ENCODE measurements at regions not wholly inside any gene's neighbourhood (a gene's known extent, or its start where the extent isn't known, plus 50 kb on each side); places are given as distances from the start of the nearest gene placed in this dataset.

DNA sequence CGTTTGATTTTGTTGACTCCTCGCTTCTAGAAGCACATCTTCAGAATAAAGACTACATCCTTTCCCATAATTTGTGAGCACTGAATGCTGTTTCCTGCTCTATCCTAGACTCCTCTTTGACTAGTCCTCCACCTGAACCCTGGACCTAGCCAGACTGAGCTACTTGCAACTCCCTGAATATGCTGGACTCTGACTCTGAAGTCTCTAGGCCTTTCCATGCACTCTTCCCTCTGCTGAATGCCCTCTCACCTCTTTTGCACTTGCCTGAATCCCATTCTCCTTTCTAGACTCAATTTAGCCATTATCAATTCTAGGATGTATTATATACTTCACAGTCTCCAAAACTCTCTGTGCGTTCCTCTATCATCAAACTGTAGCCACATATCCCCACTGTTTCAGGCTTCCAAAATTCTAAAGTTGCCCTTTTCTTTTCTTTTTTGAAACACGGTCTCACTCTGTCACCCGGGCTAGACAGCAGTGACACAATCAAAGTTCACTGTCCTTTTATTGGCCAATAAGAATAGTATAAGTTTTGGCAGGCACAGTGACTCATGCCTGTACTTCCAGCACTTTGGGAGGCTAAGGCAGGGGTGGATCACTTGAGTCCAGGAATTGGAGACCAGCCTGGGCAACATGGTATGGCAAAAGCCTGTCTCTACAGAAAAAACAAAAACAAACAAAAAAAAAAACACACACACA lies 127.0 kb downstream of the LTN1 start:
- WGBS, 2 donors = 76% methylated on average over 5 of the region's 5 CpGs
- Histone ChIP-seq H3K4me3 (no peak overlapping the region), H3K36me3 (no peaks in the 10 kb centered on the region), H3K27me3 (no peaks in the 10 kb centered on the region), H3K27ac (no peak overlapping the region), H3K9me3 (no peaks in the 10 kb centered on the region), H3K4me1 (no peaks in the 10 kb centered on the region)
- intact Hi-C loops (cut with DNase I) = no loop called here
- no peak for TF ChIP-seq POLR2A (IDR thresholded peaks at IDR 0.05)
- TF ChIP-seq, protein P1, sequence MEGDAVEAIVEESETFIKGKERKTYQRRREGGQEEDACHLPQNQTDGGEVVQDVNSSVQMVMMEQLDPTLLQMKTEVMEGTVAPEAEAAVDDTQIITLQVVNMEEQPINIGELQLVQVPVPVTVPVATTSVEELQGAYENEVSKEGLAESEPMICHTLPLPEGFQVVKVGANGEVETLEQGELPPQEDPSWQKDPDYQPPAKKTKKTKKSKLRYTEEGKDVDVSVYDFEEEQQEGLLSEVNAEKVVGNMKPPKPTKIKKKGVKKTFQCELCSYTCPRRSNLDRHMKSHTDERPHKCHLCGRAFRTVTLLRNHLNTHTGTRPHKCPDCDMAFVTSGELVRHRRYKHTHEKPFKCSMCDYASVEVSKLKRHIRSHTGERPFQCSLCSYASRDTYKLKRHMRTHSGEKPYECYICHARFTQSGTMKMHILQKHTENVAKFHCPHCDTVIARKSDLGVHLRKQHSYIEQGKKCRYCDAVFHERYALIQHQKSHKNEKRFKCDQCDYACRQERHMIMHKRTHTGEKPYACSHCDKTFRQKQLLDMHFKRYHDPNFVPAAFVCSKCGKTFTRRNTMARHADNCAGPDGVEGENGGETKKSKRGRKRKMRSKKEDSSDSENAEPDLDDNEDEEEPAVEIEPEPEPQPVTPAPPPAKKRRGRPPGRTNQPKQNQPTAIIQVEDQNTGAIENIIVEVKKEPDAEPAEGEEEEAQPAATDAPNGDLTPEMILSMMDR (IDR thresholded peaks at IDR 0.05) = no peak
- DNase-seq = no peak

- no peak overlapping the region for H3K4me3 ChIP-seq
- no peaks in the 10 kb centered on the region for H3K27me3 ChIP-seq
- no peaks in the 10 kb centered on the region for H3K4me1 ChIP-seq
- H3K27ac ChIP-seq = no peak overlapping the region
- H3K9me3 ChIP-seq = no peaks in the 10 kb centered on the region
- H3K36me3 ChIP-seq = no peaks in the 10 kb centered on the region
- 80% methylated on average over 3 of the region's 3 CpGs for WGBS, 2 donors
- intact Hi-C loops (cut with DNase I) = no loop called here
- TF ChIP-seq POLR2A (IDR thresholded peaks at IDR 0.05) = no peak
- TF ChIP-seq, protein P1 (IDR thresholded peaks at IDR 0.05) = no peak
- DNase-seq = no peak
Observed at GRCh38 chr21:28858424-28858823, 134.3 kb downstream of the LTN1 start.

GRCh38 chr21:28857752-28858151 lies 134.9 kb downstream of the LTN1 start:
- Histone ChIP-seq H3K27me3 (no peaks in the 10 kb centered on the region), H3K36me3 (no peaks in the 10 kb centered on the region), H3K9me3 (no peaks in the 10 kb centered on the region), H3K27ac (no peak overlapping the region), H3K4me3 (no peak overlapping the region), H3K4me1 (no peaks in the 10 kb centered on the region)
- 88 to 90% methylated on average over 2 of the region's 2 CpGs for WGBS, 2 donors
- intact Hi-C loops (cut with DNase I) = no loop called here
- no peak for TF ChIP-seq POLR2A (IDR thresholded peaks at IDR 0.05)
- TF ChIP-seq, protein P1 (IDR thresholded peaks at IDR 0.05) = no peak
- DNase-seq = no peak

DNA sequence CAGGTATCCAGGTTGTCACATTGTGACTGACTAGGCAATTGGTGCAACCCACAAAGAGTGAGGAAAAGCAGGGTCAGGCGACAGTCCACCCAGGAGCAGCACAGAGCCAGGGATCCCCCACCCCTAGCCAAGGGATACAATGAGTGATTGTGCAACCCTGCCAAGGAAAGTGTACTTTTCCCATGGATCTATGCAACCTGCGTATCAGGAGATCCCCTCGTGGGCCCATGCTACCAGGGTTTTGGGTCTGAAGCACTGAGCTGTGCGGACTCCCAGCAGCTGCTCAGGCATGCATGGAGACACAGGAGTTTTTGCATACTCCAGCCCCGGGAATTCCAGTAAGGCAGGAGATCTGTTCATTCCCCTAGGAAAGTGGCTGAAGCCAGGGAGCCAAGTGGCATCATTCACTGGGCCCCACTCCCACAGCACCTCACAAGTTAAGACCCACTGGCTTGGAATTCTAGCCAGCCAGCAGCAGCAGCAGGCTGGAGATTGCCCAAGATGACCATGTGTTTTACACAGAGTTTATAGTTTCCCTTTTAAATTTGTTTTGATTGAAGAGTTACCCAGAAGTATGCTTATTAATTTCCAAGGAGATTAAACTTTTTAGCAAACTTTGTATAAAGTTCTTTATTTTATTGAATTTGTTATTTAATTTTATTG lies 136.0 kb downstream of the LTN1 start:
- Histone ChIP-seq H3K4me1 (no peaks in the 10 kb centered on the region), H3K4me3 (no peak overlapping the region), H3K36me3 (no peaks in the 10 kb centered on the region), H3K27ac (no peak overlapping the region), H3K9me3 (no peaks in the 10 kb centered on the region), H3K27me3 (no peaks in the 10 kb centered on the region)
- intact Hi-C loops (cut with DNase I) = no loop called here
- TF ChIP-seq, protein P1 (IDR thresholded peaks at IDR 0.05) = no peak
- no peak for TF ChIP-seq POLR2A (IDR thresholded peaks at IDR 0.05)
- no peak for DNase-seq
- 76 to 80% methylated on average over 2 to 3 of the region's 5 CpGs for WGBS, 2 donors

- 57% methylated on average over 5 of the region's 5 CpGs for WGBS, 2 donors
- Histone ChIP-seq H3K36me3 (no peaks in the 10 kb centered on the region), H3K27me3 (no peaks in the 10 kb centered on the region), H3K27ac (no peak overlapping the region), H3K4me3 (no peak overlapping the region), H3K4me1 (no peaks in the 10 kb centered on the region), H3K9me3 (no peaks in the 10 kb centered on the region)
- no peak for DNase-seq
- TF ChIP-seq POLR2A (IDR thresholded peaks at IDR 0.05) = no peak
- TF ChIP-seq, protein P1 (IDR thresholded peaks at IDR 0.05) = no peak
- intact Hi-C loops (cut with DNase I) = no loop called here
Observed at GRCh38 chr21:28852706-28853105, 140.0 kb downstream of the LTN1 start.
